ENCODE measurements at regions not wholly inside any gene's neighbourhood (a gene's known extent, or its start where the extent isn't known, plus 50 kb on each side); places are given as distances from the start of the nearest gene placed in this dataset.

DNA sequence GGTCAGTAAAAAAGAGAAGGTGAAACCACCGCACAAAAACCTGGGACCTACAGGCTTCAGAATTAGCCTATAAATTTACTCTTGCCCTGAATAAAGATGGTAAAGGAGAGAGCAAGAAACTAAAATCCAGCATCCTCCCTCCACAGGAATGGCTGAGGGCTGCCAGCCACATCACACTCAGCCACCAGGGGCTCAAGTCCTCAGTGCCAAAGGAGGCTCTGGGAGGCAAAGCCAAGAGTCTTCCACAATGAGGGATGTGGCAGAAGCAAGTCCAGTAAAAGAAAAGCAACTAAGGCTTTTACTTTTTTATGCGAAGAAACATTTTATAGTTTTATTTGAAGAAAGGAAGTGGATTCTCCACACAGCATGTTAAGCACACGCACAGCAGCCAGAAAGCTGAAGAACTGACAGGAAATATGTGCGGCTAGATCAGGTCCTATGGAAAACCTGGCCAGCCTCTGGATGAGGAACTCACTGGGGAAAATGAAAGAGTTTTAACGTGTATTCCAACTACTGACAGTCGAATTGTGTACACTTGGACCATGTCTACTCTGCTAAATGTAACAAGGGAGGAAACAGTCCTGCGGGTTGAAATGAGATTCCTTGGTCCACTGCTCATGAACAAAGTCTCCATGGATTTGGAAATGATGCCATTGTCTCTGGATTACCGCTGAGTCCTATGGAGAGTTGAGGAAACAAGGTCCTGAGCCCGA lies 219.4 kb upstream of the SSTR4 start:
- TF ChIP-seq, protein P1, sequence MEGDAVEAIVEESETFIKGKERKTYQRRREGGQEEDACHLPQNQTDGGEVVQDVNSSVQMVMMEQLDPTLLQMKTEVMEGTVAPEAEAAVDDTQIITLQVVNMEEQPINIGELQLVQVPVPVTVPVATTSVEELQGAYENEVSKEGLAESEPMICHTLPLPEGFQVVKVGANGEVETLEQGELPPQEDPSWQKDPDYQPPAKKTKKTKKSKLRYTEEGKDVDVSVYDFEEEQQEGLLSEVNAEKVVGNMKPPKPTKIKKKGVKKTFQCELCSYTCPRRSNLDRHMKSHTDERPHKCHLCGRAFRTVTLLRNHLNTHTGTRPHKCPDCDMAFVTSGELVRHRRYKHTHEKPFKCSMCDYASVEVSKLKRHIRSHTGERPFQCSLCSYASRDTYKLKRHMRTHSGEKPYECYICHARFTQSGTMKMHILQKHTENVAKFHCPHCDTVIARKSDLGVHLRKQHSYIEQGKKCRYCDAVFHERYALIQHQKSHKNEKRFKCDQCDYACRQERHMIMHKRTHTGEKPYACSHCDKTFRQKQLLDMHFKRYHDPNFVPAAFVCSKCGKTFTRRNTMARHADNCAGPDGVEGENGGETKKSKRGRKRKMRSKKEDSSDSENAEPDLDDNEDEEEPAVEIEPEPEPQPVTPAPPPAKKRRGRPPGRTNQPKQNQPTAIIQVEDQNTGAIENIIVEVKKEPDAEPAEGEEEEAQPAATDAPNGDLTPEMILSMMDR (IDR thresholded peaks at IDR 0.05; ENCODE audit: low read depth, low read length) = no peak
- no peak for TF ChIP-seq EZH2phosphoT487 (IDR thresholded peaks at IDR 0.05; ENCODE audit: low read depth)

Measured in OCI-LY3 (cell line).